CD4-positive, alpha-beta memory T cell (primary cell): ENCODE measurements at regions not wholly inside any gene's neighbourhood (a gene's known extent, or its start where the extent isn't known, plus 50 kb on each side); places are given as distances from the start of the nearest gene placed in this dataset.

Source experiments
- CTCF ChIA-PET: fragments of 350-600 bp; sonication (Branson Sonifier 250); formaldehyde crosslinking; loops from one replicate; lab custom pipeline; 2021; ENCODE audit warnings: inconsistent platforms; ENCODE audit not compliant: partially characterized antibody; lab: Charles Lee
- POLR2A ChIA-PET: fragments of 350-600 bp; sonication (Branson Sonifier 250); formaldehyde crosslinking; loops from one replicate; lab custom pipeline; 2021; ENCODE audit not compliant: partially characterized antibody; lab: Charles Lee
- DNase-seq, 5 donors: peaks; one replicate each; pipeline versions ENCODE4 v3.0.0 to v3.0.0-alpha.2; 2020 to 2022; ENCODE audit warnings: mixed read lengths in 1 of 5
- H3K27ac ChIP-seq: one replicate; pipeline ENCODE4 v1.7.0; 2013; ENCODE audit warnings: low read depth, low read length
- H3K27me3 ChIP-seq: 2 replicates; pipeline ENCODE4 v1.7.0; 2013; ENCODE audit warnings: mild to moderate bottlenecking, low read length, moderate library complexity; ENCODE audit not compliant: insufficient read depth
- H3K36me3 ChIP-seq: 2 replicates; pipeline ENCODE4 v1.7.0; 2013; ENCODE audit warnings: mild to moderate bottlenecking, low read length, moderate library complexity; ENCODE audit not compliant: insufficient read depth
- H3K4me1 ChIP-seq: 2 replicates; pipeline ENCODE4 v1.7.0; 2013; ENCODE audit warnings: mild to moderate bottlenecking, low read length, moderate library complexity; ENCODE audit not compliant: insufficient read depth
- H3K4me3 ChIP-seq, 2 donors: one replicate each; pipeline ENCODE4 v1.7.0; 2013; ENCODE audit warnings: low read length in 2 of 2, mild to moderate bottlenecking in 1 of 2
- H3K9me3 ChIP-seq, 2 donors: one replicate each; pipeline ENCODE4 v1.7.0; 2013; ENCODE audit warnings: low read length in 2 of 2, control low read depth in 1 of 2; ENCODE audit not compliant: control insufficient read depth in 1 of 2
- H3K27ac Mint-ChIP-seq, 7 donors: one replicate each; pipeline ENCODE4 v1.8.0; 2020 to 2021; ENCODE audit warnings: mixed read lengths in 7 of 7, mild to moderate bottlenecking in 6 of 7, inconsistent platforms in 3 of 7, moderate library complexity in 3 of 7
- H3K27me3 Mint-ChIP-seq, 2 donors: one replicate each; pipeline ENCODE4 v1.8.0; 2020 to 2021; ENCODE audit warnings: mixed read lengths in 2 of 2
- H3K36me3 Mint-ChIP-seq, 2 donors: one replicate each; pipeline ENCODE4 v1.8.0; 2020 to 2021; ENCODE audit warnings: mixed read lengths in 2 of 2, inconsistent platforms in 1 of 2, mild to moderate bottlenecking in 1 of 2
- H3K4me1 Mint-ChIP-seq, 4 donors: one replicate each; pipeline ENCODE4 v1.8.0; 2020 to 2021; ENCODE audit warnings: mixed read lengths in 4 of 4, mild to moderate bottlenecking in 1 of 4
- H3K4me3 Mint-ChIP-seq, 8 donors: one replicate each; pipeline ENCODE4 v1.8.0; 2020 to 2021; ENCODE audit warnings: mixed read lengths in 8 of 8, mild to moderate bottlenecking in 7 of 8, moderate library complexity in 6 of 8, inconsistent platforms in 3 of 8
- H3K9me3 Mint-ChIP-seq, 8 donors: one replicate each; pipeline ENCODE4 v1.8.0; 2020 to 2021; ENCODE audit warnings: mixed read lengths in 8 of 8, mild to moderate bottlenecking in 5 of 8, inconsistent platforms in 3 of 8, moderate library complexity in 1 of 8
- intact Hi-C: fragments of 100-400 bp; cut with micrococcal nuclease; formaldehyde crosslinking; loops from one replicate; pipeline ENCODE4 v1.15.1; 2023

GRCh38 chr6:3557336-3557735, 100.5 kb upstream of the SLC22A23 start:
- POLR2A ChIA-PET = no interaction called here
- no peak for DNase-seq
- Histone ChIP-seq H3K4me1 (no peaks in the 10 kb centered on the region), H3K9me3 (no peaks in the 10 kb centered on the region), H3K27me3 (no peaks in the 10 kb centered on the region), H3K27ac (no peak overlapping the region), H3K4me3 (no peak overlapping the region), H3K36me3 (no peaks in the 10 kb centered on the region)
- H3K27ac Mint-ChIP-seq = peak overlapping the region in 1 of 7 donors; percentile 35
- H3K9me3 Mint-ChIP-seq = peaks cover 0 to 6% (median 1%) of the 10 kb centered on the region in 8 donors
- intact Hi-C loops = no loop called here
- peaks cover 16 to 23% of the 10 kb centered on the region in 2 donors for H3K27me3 Mint-ChIP-seq
- H3K4me3 Mint-ChIP-seq = no peak overlapping the region
- no peaks in the 10 kb centered on the region for H3K36me3 Mint-ChIP-seq
- CTCF ChIA-PET = no interaction called here
- H3K4me1 Mint-ChIP-seq = no peaks in the 10 kb centered on the region

- H3K36me3 Mint-ChIP-seq = no peaks in the 10 kb centered on the region
- H3K36me3 ChIP-seq = no peaks in the 10 kb centered on the region
- no peak for DNase-seq
- intact Hi-C loops = no loop called here
- CTCF ChIA-PET = no interaction called here
- no peak overlapping the region for H3K27ac Mint-ChIP-seq
- H3K4me1 Mint-ChIP-seq = no peaks in the 10 kb centered on the region
- H3K9me3 ChIP-seq = no peaks in the 10 kb centered on the region
- H3K27me3 ChIP-seq = no peaks in the 10 kb centered on the region
- H3K4me3 ChIP-seq = no peak overlapping the region
- no peak overlapping the region for H3K4me3 Mint-ChIP-seq
- no peak overlapping the region for H3K27ac ChIP-seq
- no peaks in the 10 kb centered on the region for H3K4me1 ChIP-seq
- H3K27me3 Mint-ChIP-seq = peaks cover 21 to 26% of the 10 kb centered on the region in 2 donors
- POLR2A ChIA-PET = no interaction called here
- H3K9me3 Mint-ChIP-seq = peaks cover 0 to 10% (median 4%) of the 10 kb centered on the region in 8 donors
Measured at GRCh38 chr6:3553254-3553653, 96.4 kb upstream of the SLC22A23 start.

GRCh38 chr6:3551716-3552511, 95.1 kb upstream of the SLC22A23 start:
- Histone ChIP-seq H3K4me3 (no peak overlapping the region), H3K27ac (no peak overlapping the region), H3K4me1 (no peaks in the 10 kb centered on the region), H3K9me3 (no peaks in the 10 kb centered on the region), H3K36me3 (no peaks in the 10 kb centered on the region), H3K27me3 (no peaks in the 10 kb centered on the region)
- no peak for DNase-seq
- peaks cover 16 to 24% of the 10 kb centered on the region in 2 donors for H3K27me3 Mint-ChIP-seq
- no peaks in the 10 kb centered on the region for H3K4me1 Mint-ChIP-seq
- no peak overlapping the region for H3K4me3 Mint-ChIP-seq
- peaks cover 0 to 10% (median 4%) of the 10 kb centered on the region in 8 donors for H3K9me3 Mint-ChIP-seq
- H3K36me3 Mint-ChIP-seq = no peaks in the 10 kb centered on the region
- CTCF ChIA-PET = no interaction called here
- no peak overlapping the region for H3K27ac Mint-ChIP-seq
- POLR2A ChIA-PET = interaction anchor here (1.3 kb wide), 1 partner anchor 9 kb away, joined by 3 read pairs; no protein-coding TSS in a partner anchor
- intact Hi-C loops = no loop called here

DNA sequence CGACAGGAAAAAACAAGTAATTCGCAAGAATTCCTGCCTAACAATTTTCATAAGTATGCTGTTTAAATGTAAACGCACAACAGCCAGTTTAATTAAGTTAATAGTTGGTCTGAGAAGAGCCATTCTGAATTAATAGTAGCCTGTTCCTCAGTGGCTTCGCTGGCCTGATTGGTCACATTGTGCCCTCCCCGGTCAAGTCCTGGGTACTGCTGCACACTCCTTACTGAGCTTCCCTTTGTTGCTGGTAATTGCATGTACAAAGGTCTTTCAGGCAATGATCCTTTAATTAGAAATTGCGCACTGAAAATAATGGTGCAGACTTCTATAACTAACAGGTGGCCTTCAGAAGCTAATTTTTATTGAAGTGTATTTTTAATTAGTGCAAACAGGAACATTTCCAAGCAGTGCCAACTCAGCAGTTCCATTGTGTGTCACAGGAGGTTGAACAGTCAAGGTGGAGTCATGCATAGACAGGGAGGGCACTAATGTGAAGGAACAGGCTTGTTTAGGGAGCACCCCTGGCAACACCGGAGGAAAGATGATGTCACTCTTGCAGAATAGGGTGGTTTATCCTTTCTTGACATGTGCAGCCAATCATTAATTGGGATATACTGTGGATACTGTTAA, 92.6 kb upstream of the SLC22A23 start:
- Mint-ChIP-seq H3K27ac (no peak overlapping the region), H3K36me3 (no peaks in the 10 kb centered on the region), H3K9me3 (peaks cover 0 to 10% (median 4%) of the 10 kb centered on the region in 8 donors), H3K4me1 (peaks cover 0 to 1% (median 0%) of the 10 kb centered on the region in 4 donors), H3K27me3 (peaks cover 11 to 14% of the 10 kb centered on the region in 2 donors), H3K4me3 (no peak overlapping the region)
- DNase-seq = no peak
- Histone ChIP-seq H3K36me3 (no peaks in the 10 kb centered on the region), H3K27ac (no peak overlapping the region), H3K4me1 (no peaks in the 10 kb centered on the region), H3K9me3 (no peaks in the 10 kb centered on the region), H3K27me3 (no peaks in the 10 kb centered on the region), H3K4me3 (no peak overlapping the region)
- ChIA-PET POLR2A (no interaction called here), CTCF (no interaction called here)
- intact Hi-C loops = no loop called here

DNA sequence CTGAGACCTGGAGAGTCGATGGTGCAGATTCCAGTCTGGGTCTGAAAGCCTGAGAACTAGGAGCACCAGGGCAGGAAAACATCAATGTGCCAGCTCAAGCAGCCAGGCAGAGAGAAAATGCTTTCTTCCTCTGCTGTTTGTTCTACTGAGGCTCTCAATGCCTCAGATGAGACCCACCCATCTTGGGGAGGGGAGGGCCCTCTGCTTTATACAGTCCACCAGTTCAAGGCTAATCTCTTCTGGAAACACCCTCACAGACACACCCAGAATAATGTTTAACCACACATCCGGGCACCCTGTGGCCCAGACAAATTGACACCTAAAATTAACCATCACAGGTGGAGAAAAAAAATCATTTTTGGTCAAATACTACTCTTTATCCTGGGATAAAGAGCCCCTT, 89.3 kb upstream of the SLC22A23 start:
- intact Hi-C loops = no loop called here
- Mint-ChIP-seq H3K27ac (no peak overlapping the region), H3K27me3 (peaks cover 13 to 15% of the 10 kb centered on the region in 2 donors), H3K4me1 (peaks cover 0 to 1% (median 0%) of the 10 kb centered on the region in 4 donors), H3K36me3 (no peaks in the 10 kb centered on the region), H3K9me3 (peaks cover 0 to 2% (median 0%) of the 10 kb centered on the region in 8 donors), H3K4me3 (no peak overlapping the region)
- DNase-seq = no peak
- ChIA-PET POLR2A (no interaction called here), CTCF (no interaction called here)
- Histone ChIP-seq H3K27me3 (no peaks in the 10 kb centered on the region), H3K4me3 (no peak overlapping the region), H3K27ac (no peak overlapping the region), H3K4me1 (no peaks in the 10 kb centered on the region), H3K36me3 (no peaks in the 10 kb centered on the region), H3K9me3 (no peaks in the 10 kb centered on the region)

GRCh38 chr6:3545156-3545555, 88.3 kb upstream of the SLC22A23 start:
- Histone ChIP-seq H3K4me3 (no peak overlapping the region), H3K9me3 (no peaks in the 10 kb centered on the region), H3K4me1 (no peaks in the 10 kb centered on the region), H3K27ac (no peak overlapping the region), H3K27me3 (no peaks in the 10 kb centered on the region), H3K36me3 (no peaks in the 10 kb centered on the region)
- H3K36me3 Mint-ChIP-seq = no peaks in the 10 kb centered on the region
- H3K27me3 Mint-ChIP-seq = peaks cover 13 to 15% of the 10 kb centered on the region in 2 donors
- intact Hi-C loops = no loop called here
- H3K4me1 Mint-ChIP-seq = peaks cover 0 to 1% (median 0%) of the 10 kb centered on the region in 4 donors
- POLR2A ChIA-PET = no interaction called here
- H3K9me3 Mint-ChIP-seq = peaks cover 0 to 2% (median 0%) of the 10 kb centered on the region in 8 donors
- H3K27ac Mint-ChIP-seq = no peak overlapping the region
- DNase-seq = no peak
- CTCF ChIA-PET = no interaction called here
- H3K4me3 Mint-ChIP-seq = no peak overlapping the region

DNA sequence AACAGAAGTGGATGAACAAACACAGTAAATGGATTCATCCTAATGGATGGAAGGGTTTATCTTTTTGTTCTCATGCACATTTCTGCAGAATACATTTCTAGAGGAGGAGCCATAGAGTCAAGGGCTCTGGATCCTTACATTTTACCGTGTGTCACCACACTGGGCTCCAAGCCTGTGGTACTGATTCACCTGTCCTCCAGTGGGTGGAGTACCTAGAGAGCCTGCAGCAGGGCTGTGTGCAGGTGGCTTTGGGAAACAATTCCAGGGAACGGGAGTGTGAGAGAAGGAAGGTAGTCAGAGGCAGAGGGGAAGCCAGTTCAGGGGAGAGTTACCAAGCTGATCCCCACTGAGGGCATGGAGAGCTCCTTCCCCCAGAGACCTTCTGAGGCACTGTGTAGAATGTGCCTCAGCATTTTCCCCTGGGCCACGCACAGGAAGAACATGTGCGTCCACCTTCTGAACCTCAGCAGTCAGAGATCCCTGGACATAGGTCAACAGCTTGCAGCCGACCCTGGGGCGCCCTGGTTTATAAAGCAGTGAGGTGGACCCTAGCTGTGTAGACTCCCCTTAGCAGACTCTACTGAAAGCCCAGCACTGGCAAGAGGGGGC, 85.3 kb upstream of the SLC22A23 start:
- Histone ChIP-seq H3K36me3 (no peaks in the 10 kb centered on the region), H3K9me3 (no peaks in the 10 kb centered on the region), H3K4me1 (no peaks in the 10 kb centered on the region), H3K4me3 (no peak overlapping the region), H3K27me3 (no peaks in the 10 kb centered on the region), H3K27ac (no peak overlapping the region)
- H3K4me3 Mint-ChIP-seq = no peak overlapping the region
- intact Hi-C loops = no loop called here
- no peak overlapping the region for H3K27ac Mint-ChIP-seq
- H3K9me3 Mint-ChIP-seq = no peaks in the 10 kb centered on the region
- peaks cover 9 to 12% of the 10 kb centered on the region in 2 donors for H3K27me3 Mint-ChIP-seq
- DNase-seq = no peak
- POLR2A ChIA-PET = no interaction called here
- H3K36me3 Mint-ChIP-seq = no peaks in the 10 kb centered on the region
- peaks cover 0 to 1% (median 0%) of the 10 kb centered on the region in 4 donors for H3K4me1 Mint-ChIP-seq
- CTCF ChIA-PET = no interaction called here
